ENCODE measurements at regions not wholly inside any gene's neighbourhood (a gene's known extent, or its start where the extent isn't known, plus 50 kb on each side); places are given as distances from the start of the nearest gene placed in this dataset.

DNA sequence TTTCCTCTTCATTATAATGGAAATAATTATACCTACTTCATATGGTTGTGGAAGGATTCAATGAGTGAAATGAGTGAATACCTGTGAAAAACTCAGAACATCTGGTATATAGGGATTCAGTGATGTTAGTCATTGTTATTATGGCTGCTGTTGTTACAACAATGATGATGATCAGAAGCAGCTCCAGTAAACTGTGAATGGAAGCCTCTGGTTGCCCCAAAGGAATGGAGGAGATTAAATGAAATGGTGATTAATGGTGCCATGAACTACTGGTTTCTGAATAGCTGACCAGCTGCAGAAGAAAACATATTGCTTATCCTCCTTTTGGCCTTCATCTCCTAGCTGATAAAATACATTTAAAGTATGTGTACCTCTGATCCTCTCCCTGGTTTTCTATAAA, 372.0 kb downstream of the ARHGEF28 start:
- DNase-seq: no peak

DNA sequence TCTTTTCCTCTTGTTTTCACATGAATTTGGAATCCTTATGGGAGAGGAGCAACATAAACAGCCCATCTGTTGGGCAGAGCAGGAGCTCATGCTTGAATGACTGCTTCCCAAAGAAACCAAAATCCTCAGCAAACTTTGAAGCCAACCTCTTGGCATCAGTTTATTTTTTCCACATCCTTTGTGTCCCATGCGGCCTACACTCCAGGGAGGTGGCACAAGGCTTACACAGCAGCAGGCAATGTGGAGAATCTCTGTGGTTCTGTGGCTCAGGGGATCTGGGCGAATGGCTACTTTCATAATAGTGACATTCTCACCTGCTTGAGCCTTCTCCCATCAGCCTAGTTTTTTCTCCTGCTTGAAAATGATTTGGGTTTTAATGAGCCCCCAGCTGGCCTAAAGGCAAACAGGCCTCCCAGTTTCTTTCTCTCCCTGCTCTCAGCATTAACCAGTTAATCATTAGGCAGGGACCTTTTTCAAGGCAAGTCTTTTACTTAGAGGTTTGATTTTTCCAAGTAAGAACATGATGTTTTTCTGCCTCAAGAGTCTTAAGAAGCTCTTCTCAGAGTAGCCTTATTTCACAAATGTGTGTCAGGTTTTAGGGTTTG, 370.3 kb downstream of the ARHGEF28 start:
- DNase-seq: no peak

DNA sequence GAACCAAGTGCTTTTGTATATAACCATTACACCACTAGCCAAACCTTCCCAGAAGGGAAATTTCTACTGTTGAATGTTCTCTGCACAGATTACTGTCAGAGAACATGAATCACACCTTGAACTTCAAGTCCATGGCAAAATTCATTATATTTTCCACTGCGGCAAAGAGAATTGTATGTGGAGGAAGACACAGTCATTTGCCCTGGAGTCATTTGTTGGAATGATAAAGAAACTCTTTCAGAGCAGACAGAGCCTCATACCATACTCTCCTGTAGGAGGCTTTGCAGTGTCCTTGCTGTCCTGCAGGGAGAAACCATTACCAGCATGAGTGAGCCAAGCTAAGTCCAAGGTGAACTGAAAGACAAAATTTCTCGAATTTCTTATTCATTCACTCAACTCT, 369.0 kb downstream of the ARHGEF28 start:
- no peak for DNase-seq
